NCI-H1417 (cell line): ENCODE measurements at regions not wholly inside any gene's neighbourhood (a gene's known extent, or its start where the extent isn't known, plus 50 kb on each side); places are given as distances from the start of the nearest gene placed in this dataset.
"Not testable (repeated sequence)": the region's sequence is repeated elsewhere in the genome, so short reads cannot be mapped to it uniquely, and the experiment has no call there.

Source experiments
- DNase-seq, 3 experiments: peaks; one replicate each; lab custom pipeline; 2025; lab: John Stamatoyannopoulos, UW

- DNase-seq, result peak in 1 of 3 experiments; percentile 29
Measured at GRCh38 chr7:91405092-91405788, 141.0 kb downstream of the FZD1 start.

- DNase-seq, result not testable (repeated sequence)
Measured at GRCh38 chr7:91405873-91406272, 141.6 kb downstream of the FZD1 start.

GRCh38 chr7:91407942-91408341 lies 143.7 kb downstream of the FZD1 start:
- DNase-seq, result no peak

GRCh38 chr7:91408388-91409154 lies 144.3 kb downstream of the FZD1 start:
- no peak for DNase-seq

- no peak for DNase-seq
Measured at GRCh38 chr7:91411060-91411459, 146.8 kb downstream of the FZD1 start.

GRCh38 chr7:91412298-91412697 lies 148.1 kb downstream of the FZD1 start:
- DNase-seq, result no peak

- DNase-seq, result no peak
Measured at GRCh38 chr7:91414734-91415133, 150.5 kb downstream of the FZD1 start.

GRCh38 chr7:91416155-91416865 lies 152.1 kb downstream of the FZD1 start:
- DNase-seq, result peak in 2 of 3 experiments; percentile 43 to 84

GRCh38 chr7:91420606-91421005 lies 156.4 kb downstream of the FZD1 start:
- no peak for DNase-seq

GRCh38 chr7:91421018-91421417 lies 156.8 kb downstream of the FZD1 start:
- DNase-seq, result no peak

- peak in 1 of 3 experiments; percentile 27 for DNase-seq
Measured at GRCh38 chr7:91424371-91424770, 160.1 kb downstream of the FZD1 start.

- no peak for DNase-seq
Measured at GRCh38 chr7:91425149-91425548, 160.9 kb downstream of the FZD1 start.

GRCh38 chr7:91427051-91427450 lies 162.8 kb downstream of the FZD1 start:
- DNase-seq, result no peak

- no peak for DNase-seq
Measured at GRCh38 chr7:91431601-91432000, 167.4 kb downstream of the FZD1 start.

- DNase-seq, result no peak
Measured at GRCh38 chr7:91434836-91435235, 170.6 kb downstream of the FZD1 start.

- no peak for DNase-seq
Measured at GRCh38 chr7:91435381-91436059, 171.3 kb downstream of the FZD1 start.

GRCh38 chr7:91436655-91437054 lies 172.4 kb downstream of the FZD1 start:
- peak; percentile 75 to 96 (median 93) for DNase-seq

- not testable (repeated sequence) for DNase-seq
Measured at GRCh38 chr7:91440198-91440597, 176.0 kb downstream of the FZD1 start.

- DNase-seq, result no peak
Measured at GRCh38 chr7:91443862-91444261, 179.6 kb downstream of the FZD1 start.

GRCh38 chr7:91446819-91447218 lies 182.6 kb downstream of the FZD1 start:
- DNase-seq, result no peak

GRCh38 chr7:91455411-91455810 lies 191.2 kb downstream of the FZD1 start:
- DNase-seq, result no peak

GRCh38 chr7:91457208-91457607 lies 193.0 kb downstream of the FZD1 start:
- DNase-seq, result no peak
